ENCODE measurements at regions not wholly inside any gene's neighbourhood (a gene's known extent, or its start where the extent isn't known, plus 50 kb on each side); places are given as distances from the start of the nearest gene placed in this dataset.
"Not testable (repeated sequence)": the region's sequence is repeated elsewhere in the genome, so short reads cannot be mapped to it uniquely, and the experiment has no call there.

- no peak for DNase-seq
These were observed 167.1 kb downstream of the OXSM start for GRCh38 chr3:25957026-25957425.

- no peak for DNase-seq
These were observed 170.9 kb downstream of the OXSM start for GRCh38 chr3:25960776-25961175.

- no peak for DNase-seq
These were observed 172.4 kb downstream of the OXSM start for GRCh38 chr3:25962255-25962654.

DNA sequence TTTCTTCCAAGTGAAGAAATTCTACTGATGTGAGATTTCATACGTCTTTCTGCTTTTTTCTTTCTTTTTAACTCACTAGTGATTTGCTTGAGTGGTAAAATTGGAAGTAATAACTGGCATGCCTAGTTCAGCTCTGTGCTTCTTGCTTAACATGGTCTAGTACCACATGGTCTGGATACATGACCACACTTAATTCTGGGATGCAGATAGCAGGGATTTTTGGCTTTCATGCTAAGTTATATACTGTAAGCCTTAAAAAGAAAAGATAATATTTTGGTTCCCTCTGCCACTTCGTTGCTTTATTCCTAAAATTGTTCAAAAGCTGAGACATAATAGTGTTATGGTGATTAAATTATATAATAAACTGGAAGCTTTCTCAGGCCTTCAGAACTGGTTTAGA lies 174.3 kb downstream of the OXSM start:
- no peak for DNase-seq

- no peak for DNase-seq
These were observed 177.5 kb downstream of the OXSM start for GRCh38 chr3:25967385-25967784.

GRCh38 chr3:25971736-25972135 lies 181.8 kb downstream of the OXSM start:
- no peak for DNase-seq

DNA sequence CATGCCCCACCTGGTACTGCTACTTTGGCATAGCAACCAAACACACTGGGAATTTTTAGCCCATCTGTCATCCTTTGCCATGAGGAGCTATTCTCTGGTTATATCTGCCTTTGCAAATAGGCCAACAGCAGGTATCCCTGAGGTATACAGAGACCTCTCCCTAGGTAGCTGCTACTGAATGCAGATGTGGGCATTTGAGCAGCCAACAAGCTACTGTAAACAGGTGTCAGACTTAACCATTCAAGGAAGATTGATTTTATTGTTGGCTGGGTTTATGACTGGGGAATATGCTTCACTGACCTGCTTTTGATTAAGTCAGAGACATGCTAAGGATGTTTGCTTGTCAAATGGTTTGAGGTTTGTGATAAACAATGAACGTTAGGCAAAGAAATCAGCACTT lies 183.2 kb downstream of the OXSM start:
- no peak for DNase-seq

- DNase-seq: no peak
These were observed 192.9 kb downstream of the OXSM start for GRCh38 chr3:25982756-25983155.

- DNase-seq: no peak
These were observed 195.7 kb downstream of the OXSM start for GRCh38 chr3:25985621-25986020.

GRCh38 chr3:25992606-25993005 lies 202.7 kb downstream of the OXSM start:
- no peak for DNase-seq

DNA sequence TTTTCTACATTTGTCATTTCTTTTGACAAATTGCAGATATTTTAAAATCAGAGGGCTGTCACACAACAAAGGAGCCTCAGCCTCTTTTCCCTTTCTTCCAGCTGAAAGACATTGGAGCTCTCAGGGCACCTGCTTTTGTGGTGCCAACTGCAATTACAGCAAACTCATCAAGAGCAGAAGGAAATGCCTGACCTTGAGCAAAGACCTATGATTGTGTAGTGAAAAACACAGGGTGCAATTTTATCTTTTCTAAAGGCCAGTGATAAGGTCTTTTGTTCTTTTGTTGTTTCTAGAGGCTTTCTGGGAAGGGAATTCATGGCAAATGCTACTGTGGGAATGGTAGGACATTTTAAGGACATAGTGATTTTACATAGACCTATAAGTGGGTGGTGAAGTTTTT lies 214.3 kb downstream of the OXSM start:
- DNase-seq: no peak

GRCh38 chr3:26011276-26011675 lies 221.4 kb downstream of the OXSM start:
- DNase-seq: no peak

DNA sequence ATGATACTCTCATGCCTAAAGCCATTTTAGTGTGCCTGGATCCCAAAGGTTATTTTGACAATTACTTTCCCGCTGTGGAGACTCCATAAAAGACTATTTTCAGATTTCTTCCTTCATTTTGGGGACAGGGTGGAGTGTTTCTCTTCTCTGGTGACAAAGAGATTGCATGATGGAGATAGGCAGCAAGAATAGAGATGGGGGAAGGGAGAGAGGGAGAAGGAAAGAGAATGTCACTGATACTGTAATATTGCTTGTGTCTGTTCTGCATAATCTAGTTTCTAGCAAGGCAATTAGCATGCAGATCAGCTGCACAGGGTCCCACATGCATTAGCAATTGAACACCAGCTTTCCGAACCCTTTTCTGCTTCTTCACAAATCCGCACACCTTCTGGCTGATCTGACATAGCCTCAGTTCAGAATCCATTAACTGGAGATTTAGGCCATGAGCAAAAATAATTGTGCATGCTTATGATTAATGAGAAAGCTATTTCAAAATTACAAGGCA lies 222.4 kb downstream of the OXSM start:
- no peak for DNase-seq

- DNase-seq: no peak
These were observed 225.9 kb downstream of the OXSM start for GRCh38 chr3:26015752-26016151.

DNA sequence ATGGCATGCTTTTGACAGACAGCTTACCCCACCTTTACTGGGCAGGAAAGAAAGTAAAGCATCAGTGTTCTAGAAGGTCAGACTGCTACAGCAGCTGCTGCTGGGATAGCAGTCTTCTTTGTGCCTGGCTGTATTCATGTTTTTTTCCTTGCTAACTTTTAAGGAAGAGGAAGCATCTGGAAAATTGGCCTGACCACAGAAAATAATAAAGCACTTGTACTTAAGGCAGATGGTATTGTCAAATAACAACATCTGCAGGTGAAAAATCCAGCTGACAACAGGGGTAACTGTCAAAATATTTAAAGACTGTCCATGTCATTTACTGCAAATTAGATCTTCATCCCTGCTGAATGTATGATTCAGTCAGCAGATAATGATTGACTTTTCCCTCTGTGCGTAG lies 229.0 kb downstream of the OXSM start:
- DNase-seq: no peak

- not testable (repeated sequence) for DNase-seq
These were observed 234.3 kb downstream of the OXSM start for GRCh38 chr3:26024206-26024605.

- DNase-seq: no peak
These were observed 239.4 kb downstream of the OXSM start for GRCh38 chr3:26029321-26029720.

DNA sequence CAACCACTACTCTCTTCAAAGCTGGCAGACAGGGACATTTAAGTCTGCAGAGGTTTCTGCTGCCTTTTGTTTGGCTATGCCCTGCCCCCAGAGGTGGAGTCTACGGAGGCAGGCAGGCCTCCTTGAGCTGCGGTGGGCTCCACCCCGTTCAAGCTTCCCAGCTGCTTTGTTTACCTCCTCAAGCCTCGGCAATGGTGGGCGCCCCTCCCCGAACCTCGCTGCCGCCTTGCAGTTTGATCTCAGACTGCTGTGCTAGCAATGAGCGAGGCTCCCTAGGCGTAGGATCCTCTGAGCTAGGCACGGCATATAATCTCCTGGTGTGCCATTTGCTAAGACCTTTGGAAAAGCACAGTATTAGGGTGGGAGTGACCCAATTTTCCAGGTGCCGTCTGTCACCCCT lies 252.2 kb downstream of the OXSM start:
- not testable (repeated sequence) for DNase-seq

DNA sequence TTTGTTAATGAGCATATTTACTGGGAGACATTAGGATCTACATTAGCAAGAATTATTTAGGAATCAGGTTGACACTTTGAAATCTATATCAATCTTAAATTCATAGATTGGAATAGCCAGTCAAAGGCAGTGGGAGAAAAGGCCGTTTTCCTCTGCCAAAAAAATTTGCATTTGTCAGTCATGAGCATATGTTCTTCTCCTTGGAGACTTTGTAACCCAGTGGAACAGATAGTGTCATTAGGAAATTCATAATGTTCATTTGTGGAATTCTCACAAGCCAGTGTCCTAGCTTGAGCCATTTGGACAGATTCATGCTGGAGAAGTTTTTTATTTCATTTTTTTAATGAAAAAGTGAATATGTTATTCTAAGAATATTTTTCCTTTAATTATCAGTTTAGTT lies 260.1 kb downstream of the OXSM start:
- DNase-seq: no peak

DNA sequence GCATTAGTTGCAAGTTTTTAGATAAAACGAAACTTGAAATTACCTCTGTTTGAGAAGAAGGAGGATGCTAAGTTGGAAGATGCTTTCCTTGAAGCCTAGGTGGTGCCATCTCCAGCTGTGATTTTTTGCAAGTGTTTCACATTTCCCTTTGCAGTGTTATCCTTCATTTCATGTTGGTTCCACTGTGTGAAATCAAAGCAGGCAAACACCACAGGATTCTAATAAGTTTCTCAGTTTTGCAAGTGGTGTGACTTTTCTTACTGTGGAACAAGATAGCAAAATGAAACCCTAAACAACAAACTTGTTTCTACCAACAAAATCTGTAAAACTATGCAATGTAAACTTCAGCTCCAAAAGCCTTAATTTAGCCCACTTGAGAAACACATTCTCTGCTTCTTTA lies 260.9 kb downstream of the OXSM start:
- DNase-seq: no peak

DNA sequence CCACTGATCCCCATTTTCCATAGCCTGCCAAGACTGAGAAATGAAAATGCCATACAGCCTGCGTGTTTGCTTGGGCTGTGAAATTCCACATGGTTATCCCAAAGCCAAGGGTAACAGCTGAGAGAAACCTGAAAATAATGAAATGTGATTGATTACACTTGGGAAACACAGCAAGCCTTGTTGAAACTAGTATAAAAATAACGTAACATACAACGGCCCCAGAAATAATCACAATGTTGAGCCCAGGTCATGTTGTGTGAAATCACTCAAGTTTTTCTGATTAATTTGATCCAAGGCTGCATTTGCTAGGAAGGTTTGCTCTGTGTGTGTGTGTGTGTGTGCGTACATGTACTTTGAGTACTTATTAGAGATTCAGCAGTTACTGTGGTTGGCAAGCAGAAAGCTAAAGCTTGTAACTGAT lies 269.0 kb downstream of the OXSM start:
- DNase-seq: no peak

DNA sequence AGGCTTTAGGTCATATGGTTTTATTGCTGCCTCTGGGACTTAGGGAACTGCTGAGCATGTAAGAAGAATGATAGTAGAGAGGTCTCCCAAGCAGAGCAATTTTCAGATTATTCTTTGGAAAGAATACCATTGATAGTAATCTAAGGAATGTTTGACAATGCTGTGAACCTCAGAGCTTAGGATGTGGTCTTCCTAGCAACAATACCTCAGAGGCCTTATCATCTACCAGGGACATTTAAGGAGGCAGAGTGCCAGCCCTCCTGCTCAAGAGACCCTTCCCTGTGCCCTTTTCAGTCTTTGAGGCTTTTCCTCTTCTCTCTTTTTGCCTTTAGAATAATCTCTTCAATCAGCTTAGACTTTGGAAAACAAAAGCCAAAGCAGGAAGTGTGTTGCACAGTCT lies 272.1 kb downstream of the OXSM start:
- no peak for DNase-seq

DNA sequence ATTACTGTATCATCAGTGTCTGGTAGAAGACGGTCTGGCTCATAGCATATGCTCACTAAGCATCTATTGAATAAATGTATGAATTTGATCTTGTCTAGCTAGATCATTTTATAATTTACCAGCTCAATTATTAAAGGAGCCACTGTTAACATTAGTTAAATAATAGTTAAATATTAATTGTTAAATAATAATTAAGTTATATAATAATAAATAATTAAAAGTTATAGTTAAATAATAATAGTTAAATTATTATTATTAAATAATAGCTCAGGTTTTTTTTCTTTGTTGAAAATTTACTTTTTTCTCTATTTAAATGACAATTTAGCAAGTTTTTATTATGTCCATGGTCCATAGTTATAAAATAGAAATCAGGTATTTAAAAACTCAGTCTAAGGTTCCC lies 274.4 kb downstream of the OXSM start:
- DNase-seq: no peak

DNA sequence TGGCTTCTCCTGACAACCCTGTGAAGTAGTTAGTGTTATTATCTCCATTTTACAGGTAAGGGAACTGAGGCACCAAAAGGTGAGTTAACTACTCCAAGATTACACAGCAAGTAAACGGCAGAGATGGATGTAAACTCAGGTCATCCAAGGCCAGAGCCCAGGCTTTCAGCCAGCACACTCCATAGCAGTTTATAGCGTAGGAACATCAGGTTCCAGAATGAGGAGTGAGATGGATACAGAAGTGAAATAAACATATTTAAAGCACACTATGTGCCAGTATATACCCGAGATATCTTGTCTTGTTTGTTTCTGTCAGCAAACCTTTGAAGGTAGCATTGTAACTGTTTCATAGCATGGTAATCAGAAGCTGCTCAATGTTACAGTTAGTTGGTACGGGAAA lies 279.0 kb downstream of the OXSM start:
- DNase-seq: no peak

- no peak for DNase-seq
These were observed 281.0 kb downstream of the OXSM start for GRCh38 chr3:26070854-26071253.

GRCh38 chr3:26074080-26074479 lies 284.2 kb downstream of the OXSM start:
- DNase-seq: no peak
